ENCODE measurements at regions not wholly inside any gene's neighbourhood (a gene's known extent, or its start where the extent isn't known, plus 50 kb on each side); places are given as distances from the start of the nearest gene placed in this dataset.
"Not testable (repeated sequence)": the region's sequence is repeated elsewhere in the genome, so short reads cannot be mapped to it uniquely, and the experiment has no call there.

DNA sequence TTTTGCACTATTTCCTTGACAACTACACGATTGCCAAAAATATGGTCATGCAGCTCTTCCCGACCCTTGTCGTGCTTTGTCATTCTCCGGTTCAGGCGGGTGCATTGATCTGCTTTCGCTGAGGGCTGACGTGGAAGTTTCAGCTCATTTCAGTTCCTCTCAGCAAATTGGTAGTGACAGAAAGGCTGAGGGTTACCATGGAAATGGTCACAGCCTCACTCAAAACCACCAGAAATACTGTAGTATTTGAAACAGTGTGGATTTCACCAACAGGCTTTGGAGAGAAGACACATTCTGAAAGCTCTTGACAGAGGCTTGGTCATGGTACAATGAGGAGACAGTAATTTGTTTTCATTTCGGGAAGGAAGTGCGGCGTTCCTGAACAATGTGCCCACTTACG, 99.7 kb upstream of the EXOC2 start:
- DNase-seq = no peak

DNA sequence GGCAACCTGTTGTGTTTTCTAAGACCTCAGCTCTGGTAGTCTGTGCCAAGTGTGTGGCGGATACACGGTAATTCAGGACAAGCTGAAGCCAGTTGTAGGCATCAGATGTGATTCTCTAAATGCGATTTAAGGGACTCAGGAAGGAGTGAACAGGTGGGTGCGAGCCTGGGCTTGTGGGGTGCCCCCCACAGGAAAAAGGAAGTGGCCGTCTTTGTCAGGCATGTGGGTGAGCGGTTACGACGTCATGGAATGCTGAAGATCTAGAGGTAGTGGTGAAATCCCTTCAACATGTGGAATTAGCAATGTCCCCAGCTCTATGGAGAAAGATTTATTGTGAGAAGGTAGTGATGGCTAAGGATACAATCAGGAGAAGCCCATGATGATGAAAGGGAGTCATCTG, 95.1 kb upstream of the EXOC2 start:
- DNase-seq = no peak

DNA sequence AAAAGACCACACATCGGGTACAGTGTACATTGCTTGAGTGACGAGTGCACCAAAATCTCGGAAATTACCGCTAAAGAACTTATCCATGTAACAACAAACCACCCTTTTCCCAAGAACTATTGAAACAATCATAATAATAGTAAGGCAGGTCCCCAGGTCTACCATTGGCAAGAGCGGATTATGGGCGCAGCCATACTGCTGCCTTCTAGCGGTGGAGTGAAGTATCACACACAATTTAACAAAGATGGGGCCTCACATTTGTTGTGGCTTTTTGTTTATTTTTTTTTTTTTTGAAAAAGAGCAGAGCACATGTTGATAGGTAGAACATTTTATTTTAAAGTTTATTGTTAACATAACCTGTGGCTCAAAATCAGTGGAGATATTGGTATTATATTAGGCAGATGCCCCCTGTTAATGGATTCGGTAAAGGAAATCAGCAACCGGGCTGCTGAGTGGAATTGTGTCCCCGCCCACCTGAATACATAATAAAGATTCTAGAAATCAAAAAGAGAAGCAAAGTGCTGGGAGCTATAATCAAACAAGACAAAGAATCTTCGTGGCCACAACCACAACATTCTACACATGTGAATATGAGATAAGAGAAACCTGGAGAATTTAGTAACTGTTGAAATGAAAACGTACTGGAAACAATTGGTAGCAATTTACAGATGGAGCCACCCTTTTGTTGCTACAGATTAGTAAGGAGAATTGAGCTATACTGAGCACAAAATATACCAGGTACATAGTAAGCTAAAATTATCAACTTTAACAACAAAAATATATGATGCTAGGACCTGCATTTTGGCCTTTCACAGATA, 94.2 kb upstream of the EXOC2 start:
- peak; percentile 24 for DNase-seq

DNA sequence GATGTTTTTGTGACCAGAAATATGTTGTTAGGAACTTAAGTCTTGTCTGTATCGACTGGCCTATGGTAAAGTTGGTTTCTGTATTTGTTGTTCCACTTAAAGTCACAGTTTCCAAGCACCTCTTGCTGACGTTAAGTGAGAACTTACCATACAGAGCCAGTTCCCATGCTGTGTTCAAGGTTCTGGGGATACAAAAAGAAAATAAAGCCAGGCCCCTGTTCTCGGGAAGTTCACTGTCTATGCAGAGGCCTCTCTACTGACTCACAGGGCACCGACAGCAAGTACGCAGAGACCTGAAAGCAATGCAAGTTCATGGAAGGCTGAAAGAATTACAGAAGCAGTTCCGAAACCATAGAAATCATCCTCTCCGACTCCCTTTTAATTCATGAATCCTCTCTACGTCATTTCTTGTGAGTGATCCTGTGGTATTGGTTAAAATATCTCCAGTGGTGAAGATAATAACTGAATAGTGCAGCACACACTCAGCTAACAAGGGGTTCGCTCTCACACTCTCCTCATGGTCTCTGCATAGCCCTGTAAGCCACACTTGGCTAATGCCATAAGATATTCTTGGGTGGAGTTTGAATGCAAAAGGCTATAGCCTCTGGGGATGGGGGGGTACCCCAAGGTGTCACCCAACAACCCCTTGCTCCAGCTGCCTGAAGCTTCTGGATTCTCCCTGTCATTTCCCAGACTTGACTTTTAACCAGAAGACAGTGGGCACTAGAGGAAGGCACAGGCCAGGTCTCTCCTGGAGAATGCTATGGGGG, 91.2 kb upstream of the EXOC2 start:
- DNase-seq = no peak

DNA sequence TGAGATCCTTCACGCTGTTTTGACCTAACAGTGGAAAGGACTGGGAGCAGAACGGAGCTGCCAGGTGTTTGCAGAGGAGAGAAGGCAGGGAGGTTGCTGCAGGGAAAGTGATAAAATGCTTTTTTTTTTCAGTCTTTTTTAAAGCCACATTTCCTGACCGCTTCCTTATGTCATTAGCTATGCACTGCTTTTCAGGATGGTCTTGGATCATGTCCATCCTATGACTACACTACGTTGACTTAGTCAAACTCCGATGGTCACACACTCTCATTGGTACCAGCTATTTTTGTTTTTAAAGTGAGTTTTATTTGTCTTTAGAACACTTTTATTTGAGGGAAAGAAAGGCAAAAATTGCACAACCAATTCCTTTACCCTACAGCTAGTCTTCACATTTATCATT, 89.2 kb upstream of the EXOC2 start:
- no peak for DNase-seq

DNA sequence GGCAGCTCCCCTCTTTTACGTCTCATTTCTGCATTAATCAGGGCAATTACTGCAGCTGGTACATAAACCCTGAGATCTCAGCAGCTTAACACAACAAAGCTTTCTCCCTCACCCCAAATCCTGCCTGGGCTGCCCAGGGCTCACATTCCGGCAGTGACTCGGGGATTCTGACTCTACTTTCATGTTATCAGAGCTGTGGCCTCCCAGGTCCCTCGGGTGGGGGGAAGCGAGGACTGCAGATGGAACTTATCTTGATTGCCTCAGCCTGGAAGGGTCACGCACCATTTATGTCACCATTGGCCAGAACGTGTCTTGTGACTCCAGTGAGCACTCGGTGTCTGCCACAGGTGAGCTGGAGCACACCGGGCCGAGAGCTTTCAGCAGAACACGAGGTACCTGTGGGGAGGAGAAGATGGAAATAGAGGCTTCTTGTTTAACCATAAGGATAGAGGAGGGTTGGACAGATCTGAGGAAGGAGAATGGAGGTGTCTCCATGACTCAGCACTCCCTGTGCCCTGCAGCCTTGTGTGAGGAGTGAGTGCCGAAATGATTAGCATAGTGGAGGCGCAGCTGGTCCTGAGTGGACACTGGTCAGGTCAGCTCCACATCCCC, 88.5 kb upstream of the EXOC2 start:
- DNase-seq = no peak

DNA sequence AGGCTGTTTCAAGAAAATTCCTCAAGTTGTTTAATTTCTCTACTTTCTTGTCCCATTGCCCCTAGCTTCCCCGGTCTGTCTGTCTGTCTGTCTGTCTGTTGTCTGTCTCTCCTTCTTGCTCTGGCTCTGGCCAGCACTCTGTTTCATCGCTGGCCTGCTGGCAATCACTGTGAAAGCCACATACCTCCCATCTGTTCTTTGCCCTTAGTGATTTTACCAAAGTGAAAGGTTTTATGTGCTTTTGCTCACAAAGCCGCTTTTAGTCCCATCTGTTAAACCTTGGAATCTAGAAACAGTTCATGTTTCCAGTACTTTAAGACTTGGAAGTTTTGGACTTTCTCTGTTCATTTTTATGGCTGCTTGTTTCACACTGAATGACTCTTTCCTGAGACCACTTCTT, 87.8 kb upstream of the EXOC2 start:
- DNase-seq = no peak

DNA sequence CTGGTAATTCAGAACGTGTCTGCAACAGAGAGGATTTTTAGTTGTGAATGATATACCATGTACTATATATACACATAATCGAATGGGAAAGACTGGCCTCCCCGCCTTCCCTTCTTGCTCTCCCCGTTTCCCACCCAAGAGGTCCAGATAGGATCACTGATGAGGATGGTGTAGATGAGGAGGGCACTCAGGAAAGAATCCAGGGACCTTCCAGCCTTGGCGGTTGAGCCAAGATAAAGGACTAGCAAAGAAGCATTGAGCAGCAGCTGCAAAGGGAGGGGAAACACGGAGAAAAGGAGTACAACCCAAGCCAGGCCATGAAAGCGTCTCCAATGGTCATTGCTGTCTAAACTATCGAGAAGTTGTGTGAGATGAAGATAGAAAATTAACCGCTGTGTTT, 84.0 kb upstream of the EXOC2 start:
- DNase-seq = no peak

DNA sequence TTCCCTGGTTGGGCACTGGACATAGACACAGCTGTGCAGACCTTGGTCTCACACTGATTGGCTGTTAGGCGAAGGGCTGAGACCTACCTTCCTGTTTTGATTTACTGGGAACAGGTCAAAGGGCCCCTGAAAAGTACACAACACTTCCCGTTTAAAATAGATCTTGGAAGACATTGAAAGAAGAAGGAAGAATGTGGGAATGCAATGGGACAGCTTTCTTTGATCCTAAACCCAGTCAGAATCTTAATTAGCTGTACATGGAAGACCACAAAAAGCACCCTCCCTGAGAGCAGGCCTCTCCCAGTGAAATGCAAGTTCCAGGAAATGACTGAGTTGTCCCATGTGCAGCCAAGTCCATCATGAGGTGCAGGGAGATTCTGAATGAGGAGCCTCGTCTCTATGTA, 83.6 kb upstream of the EXOC2 start:
- no peak for DNase-seq

DNA sequence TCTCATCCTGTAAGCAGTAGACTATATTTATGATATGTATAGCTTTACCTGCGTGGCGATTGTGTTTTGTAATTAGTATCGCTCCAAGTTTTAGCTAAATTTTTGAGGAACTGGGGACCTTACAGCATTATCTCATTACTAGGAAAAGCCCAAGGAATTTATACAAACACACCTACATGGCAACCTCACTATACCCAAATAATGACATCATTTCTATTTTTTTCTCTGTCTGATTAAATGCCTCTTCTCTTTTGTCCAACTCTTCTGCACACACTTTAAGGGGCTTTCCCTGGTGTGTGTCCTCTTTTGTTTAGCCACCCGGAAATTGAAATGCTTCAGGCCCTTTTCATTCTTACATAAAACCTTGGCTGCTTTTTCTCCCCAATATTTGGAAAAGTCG, 82.9 kb upstream of the EXOC2 start:
- no peak for DNase-seq

DNA sequence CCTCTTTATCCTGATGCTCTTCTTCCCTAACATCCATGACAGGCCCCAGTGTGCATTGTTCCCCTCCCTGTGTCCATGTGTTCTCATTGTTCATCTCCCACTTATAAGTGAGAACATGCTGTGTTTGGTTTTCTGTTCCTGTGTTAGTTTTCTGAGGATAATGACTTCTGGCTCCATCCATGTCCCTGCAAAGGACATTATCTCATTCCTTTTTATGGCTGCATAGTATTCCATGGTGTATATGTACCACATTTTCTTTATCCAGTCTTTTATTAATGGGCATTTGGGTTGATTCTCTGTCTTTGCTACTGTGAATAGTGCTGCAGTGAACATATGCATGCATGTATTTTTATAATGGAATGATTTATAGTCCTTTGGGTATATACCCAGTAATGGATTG, 78.7 kb upstream of the EXOC2 start:
- not testable (repeated sequence) for DNase-seq

DNA sequence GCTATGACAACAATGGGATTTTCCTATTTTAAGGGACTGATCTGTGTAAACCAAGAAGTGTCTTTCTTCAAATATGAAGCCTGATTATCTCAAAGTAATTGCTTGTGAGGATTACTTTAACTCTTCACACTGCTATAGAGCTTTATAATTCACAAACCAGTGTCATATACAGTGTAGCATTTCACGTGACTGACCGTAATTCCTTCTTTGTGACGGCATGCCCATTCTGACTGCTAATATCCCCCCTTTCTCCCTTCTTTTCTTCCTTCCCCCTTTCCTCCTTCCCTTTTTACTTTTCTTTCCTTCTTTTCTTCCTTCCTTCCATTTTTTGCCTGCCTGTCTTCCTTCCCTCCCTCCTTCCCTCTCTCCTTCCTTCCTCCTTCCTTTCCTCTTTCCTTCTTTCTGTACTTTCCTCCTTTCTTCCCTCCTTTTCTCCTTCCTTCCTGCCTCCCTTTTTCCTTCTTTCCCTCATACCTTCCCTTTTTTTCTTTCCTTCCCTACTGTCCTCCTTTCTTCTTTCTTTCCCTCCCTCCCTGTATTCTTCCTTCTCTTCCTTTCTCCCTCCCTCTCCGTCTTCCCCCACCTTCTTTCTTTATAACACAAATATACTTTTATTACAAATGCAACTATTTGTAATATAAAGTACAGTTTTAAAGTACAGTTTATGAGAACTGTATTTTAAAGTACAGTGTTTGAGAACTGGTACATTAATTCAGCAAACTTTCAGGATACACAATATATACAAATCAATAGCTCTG, 75.0 kb upstream of the EXOC2 start:
- DNase-seq = no peak

DNA sequence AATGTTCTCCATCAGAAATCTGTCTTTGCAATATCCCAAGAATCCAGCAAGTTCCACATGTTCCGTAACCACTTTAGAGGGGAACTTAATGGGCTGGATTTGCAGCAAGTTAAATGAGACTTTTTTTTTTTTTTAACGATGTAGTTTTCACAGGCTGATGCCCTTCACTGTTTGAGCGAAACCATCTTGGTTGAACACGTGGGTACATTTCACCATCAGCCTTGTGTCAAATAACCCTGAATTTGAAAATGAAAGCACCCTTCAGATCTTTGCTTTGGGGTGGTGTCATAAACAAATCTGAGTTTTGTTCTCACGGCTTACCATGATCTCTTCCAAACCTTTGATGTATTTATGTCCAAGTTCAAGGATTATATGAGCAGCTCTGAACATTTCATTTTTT, 73.7 kb upstream of the EXOC2 start:
- DNase-seq = no peak

DNA sequence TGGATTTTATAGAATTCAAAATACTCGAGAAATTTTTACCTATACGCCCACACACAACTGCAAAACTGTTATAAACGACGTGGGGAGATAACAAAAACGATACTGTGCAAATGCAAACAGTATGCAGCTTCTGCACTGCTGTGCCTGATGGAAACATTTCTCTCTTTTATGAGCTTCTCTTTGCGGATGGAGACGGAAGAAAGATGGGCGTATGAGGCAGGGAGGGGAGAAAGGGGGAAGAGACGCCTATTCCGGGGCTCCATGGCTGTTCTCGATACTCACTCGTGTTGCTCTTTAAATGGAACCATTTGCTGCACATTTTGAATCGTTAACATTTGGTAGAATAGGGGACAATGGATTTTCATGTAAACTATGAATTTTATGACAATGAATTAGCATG, 69.1 kb upstream of the EXOC2 start:
- no peak for DNase-seq

DNA sequence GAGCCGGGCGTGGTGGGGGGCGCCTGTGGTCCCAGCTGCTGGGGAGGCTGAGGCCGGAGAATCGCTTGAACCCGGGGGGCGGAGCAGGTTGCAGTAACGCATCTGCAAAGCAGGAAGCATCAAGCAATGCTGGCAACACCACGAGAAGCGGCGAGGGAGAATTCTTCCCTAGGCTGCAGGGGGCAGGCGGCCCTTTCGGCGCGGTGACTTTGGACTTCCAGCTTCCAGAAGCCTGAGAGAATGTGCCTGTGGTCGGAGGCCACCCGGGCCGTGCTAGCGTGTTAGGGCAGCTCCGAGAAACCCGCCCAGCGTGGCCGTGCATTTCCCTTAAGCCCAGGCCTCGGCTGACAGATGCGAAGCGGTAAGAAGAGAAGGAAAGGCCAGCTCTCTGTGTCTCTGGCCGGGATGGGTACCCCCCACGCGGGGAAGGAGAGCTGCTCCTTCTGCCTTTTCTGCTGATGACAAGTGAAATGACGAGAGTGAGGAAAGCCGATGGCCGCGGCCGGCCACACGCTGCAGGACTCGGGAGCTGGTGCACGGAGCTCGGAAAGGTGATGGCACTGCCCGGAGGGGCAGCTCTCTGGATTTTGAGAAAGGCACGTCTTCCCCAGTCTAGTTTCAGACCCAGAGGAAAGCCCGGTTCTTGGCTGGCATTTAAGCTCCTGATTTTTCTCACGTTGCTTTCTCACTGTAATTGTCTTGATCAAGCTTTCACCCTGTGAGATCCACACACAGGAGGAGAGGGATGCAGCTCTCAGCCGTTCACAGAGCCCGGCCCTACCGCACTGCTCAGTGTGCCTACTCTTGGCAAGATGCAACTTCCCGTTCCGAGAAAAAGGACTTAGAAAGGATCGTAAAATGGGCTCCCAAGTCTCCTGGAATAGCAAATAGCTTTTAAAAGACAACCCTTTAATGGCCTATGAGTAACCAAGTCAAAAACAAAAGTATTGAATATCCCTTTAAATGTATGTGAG, 68.3 kb upstream of the EXOC2 start:
- DNase-seq = no peak

DNA sequence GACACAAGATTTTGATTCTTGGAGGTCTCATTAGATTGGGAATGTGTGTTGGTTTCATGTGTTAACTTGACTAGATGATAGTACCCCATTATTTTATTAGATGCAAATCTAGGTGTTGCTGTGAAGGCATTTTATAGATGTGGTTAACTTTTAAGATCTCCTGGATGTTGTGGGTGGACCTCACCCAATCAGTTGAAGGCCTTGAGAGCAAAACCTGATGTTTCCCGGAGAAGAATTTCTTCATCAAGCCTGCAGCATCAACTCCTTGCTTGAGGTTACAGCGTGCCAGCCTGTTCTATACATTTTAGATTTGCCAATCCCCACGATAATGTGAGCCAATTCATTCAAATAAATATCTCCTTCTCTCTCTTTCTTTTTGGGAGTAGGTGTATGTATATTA, 66.8 kb upstream of the EXOC2 start:
- DNase-seq = no peak

DNA sequence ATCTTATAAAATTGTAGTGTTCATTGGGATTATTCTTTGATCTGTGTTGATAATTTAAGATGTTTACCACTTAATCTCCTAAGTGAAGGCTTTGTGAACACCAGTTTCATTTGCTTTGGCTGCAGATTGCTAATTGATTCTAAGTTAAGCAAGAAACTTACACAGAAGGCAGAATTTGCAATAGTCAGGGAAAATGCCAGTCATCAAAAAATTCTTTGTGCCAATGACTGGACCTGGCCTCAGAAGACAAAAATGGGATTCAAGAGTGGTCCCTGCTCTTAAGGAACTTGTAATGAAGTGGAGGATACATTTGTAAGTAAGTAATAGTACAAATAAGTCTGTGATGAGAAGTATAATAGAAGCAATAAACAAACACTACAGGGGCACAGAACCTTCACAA, 63.3 kb upstream of the EXOC2 start:
- DNase-seq = no peak

DNA sequence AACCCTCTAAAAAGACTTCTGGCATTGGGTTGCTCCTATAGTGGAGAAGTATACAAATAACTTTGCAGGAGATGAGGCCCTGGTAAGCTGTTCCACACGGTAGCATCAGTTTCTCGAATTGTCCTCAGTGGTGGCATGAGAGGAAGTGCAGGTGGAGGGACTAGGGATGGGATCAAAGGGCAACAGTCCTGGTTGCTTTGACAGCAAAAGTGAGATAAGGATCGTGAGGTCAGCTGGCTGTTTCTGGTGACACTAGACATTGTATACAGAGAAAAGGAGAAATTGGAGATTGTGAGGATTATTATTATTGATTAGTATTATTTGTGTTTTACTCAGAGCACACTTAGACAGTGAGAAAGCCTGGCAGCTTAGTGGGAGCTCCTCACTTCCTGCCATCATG, 61.3 kb upstream of the EXOC2 start:
- DNase-seq = no peak

DNA sequence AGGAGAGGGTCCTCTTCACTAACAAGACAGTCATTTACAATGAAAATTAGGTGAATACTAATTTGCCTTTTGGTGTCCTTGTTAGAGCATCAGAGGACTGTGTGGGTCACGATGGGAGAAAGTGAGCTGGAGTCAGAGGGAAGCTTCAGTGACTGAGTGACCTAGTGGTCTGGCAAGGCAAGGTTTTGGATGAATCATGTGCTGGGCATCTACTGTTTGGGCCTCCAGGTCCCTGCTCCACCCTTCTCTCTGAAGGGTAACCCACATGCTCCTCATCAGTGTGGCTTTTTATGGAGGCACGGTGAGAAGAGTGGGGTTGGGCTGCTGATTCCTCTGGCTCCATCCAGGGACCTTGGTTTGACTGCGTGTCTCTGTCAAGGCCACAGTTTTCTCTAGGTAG, 60.5 kb upstream of the EXOC2 start:
- no peak for DNase-seq

DNA sequence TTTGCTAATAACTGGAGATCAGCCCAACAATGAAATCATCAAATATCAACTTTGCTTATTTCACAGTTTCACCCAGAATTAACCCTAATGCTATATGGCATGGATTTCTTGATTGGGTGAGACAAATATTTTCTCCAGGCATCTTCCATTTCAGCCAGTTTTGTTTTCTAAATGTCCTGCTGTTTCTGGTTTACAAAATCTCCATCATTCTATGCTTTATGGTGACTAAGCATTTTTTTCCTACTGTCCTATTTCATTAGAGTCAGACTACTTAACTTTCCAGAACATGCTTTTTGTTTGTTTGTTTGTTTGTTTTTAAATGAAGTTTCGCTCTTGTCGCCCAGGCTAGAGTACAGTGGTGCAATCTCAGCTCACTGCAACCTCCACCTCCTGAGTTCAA, 59.5 kb upstream of the EXOC2 start:
- DNase-seq = no peak

DNA sequence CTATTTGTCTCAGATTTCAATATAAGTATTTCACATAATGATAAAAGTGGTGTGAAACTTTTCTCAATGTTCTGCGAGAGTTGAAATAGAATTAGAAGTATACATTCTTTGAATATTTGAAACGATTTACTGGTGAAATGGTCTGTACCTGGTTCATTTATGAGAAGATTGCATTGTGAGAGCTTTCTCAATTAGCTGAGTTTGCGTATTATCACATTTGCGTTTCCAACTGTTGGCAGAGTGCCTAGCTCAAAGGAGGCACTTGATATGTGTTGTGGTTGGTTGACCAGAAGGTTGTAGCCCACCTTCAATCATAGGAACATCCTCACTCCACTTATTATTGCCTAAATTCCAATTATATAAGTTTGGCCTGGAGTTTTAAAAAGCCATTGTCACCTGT, 58.8 kb upstream of the EXOC2 start:
- no peak for DNase-seq

DNA sequence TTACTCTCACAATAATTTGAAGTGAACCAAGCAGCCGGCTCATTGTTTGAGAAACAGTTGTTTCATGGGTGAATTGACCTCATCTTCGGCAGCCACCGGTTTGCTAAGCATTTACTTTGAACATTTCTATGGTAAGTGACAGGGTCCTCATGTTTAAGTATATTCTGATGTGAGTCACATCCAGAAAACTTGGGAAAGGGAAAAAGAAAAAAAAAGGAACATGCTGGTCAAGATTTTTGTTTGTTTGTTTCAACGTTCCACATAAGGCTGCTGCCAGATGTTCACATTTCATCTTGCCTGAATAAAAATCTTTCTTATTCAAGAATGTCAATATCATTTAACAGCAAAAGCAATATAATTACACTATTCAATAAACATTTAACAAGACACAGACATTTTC, 55.0 kb upstream of the EXOC2 start:
- no peak for DNase-seq

All from CD4-positive, alpha-beta T cell treated with Interleukin-21 for 1 hour (primary cell).